B cell (primary cell): ENCODE measurements at regions not wholly inside any gene's neighbourhood (a gene's known extent, or its start where the extent isn't known, plus 50 kb on each side); places are given as distances from the start of the nearest gene placed in this dataset.

Source experiments
- ATAC-seq: fragments of 200-7000 bp; cut with Tn5 transposase; one replicate; pipeline ENCODE4 v1.10.0; 2021; ENCODE audit warnings: low read depth, mild to moderate bottlenecking, moderate number of reproducible peaks, moderate library complexity
- CTCF ChIA-PET: fragments of 350-600 bp; sonication (Branson Sonifier 250); formaldehyde crosslinking; loops from one replicate; lab custom pipeline; 2021; ENCODE audit warnings: antibody characterized with exemption, inconsistent platforms; lab: Charles Lee
- POLR2A ChIA-PET: fragments of 350-600 bp; sonication (Branson Sonifier 250); formaldehyde crosslinking; loops from one replicate; lab custom pipeline; 2021; ENCODE audit warnings: antibody characterized with exemption; lab: Charles Lee
- DNase-seq: peaks from one replicate; pipeline ENCODE4 v3.0.0; 2013
- H2AFZ ChIP-seq: 2 replicates; pipeline ENCODE4 v1.6.1; 2012; ENCODE audit warnings: mild to moderate bottlenecking, low read depth, low read length; ENCODE audit not compliant: insufficient read depth, poor library complexity, severe bottlenecking
- H3K27ac ChIP-seq, 2 donors: 1 replicate in 1 of 2; 2 replicates in 1 of 2; pipeline ENCODE4 v1.5.1; 2012 to 2013; ENCODE audit warnings: low read length in 2 of 2, mild to moderate bottlenecking in 2 of 2, moderate library complexity in 1 of 2
- H3K27me3 ChIP-seq, 4 experiments: fragments of 200-600 bp in 1 of 4; sonication (generic) in 1 of 4; replicated peaks in 1 of 4; 1 replicate in 2 of 4; 2 replicates in 2 of 4; pipeline versions ENCODE4 v1.6.1 to v1.7.0; 2013 to 2016; ENCODE audit warnings: low read length in 3 of 4, mild to moderate bottlenecking in 2 of 4, mixed read lengths in 1 of 4, moderate library complexity in 1 of 4; ENCODE audit not compliant: insufficient read depth in 4 of 4, control insufficient read depth in 3 of 4; ENCODE audit errors: control extremely low read depth in 1 of 4
- H3K36me3 ChIP-seq, 2 experiments: replicated peaks in 1 of 2; 1 replicate in 1 of 2; 2 replicates in 1 of 2; pipeline versions ENCODE4 v1.6.1 to v1.7.1; 2013; ENCODE audit warnings: low read length in 1 of 2; ENCODE audit not compliant: insufficient read depth in 2 of 2, control insufficient read depth in 1 of 2; ENCODE audit errors: control extremely low read depth in 1 of 2, extremely low read depth in 1 of 2
- H3K4me1 ChIP-seq, 2 donors: fragments of 200-600 bp in 1 of 2; sonication (generic) in 1 of 2; 1 replicate in 1 of 2; 2 replicates in 1 of 2; pipeline versions ENCODE4 v1.5.1 to v1.6.1; 2013 to 2017; ENCODE audit warnings: low read length in 2 of 2; ENCODE audit not compliant: control insufficient read depth in 2 of 2, insufficient read depth in 2 of 2
- H3K4me2 ChIP-seq: replicated peaks from 2 replicates; pipeline ENCODE3; 2012; ENCODE audit warnings: mild to moderate bottlenecking, low read depth, low read length; ENCODE audit not compliant: poor library complexity, severe bottlenecking
- H3K4me3 ChIP-seq, 5 experiments: fragments of 200-600 bp in 1 of 5; sonication (generic) in 1 of 5; 1 replicate in 3 of 5; 2 replicates in 2 of 5; pipeline versions ENCODE4 v1.5.1 to v1.7.0; 2011 to 2016; ENCODE audit warnings: low read length in 4 of 5, mild to moderate bottlenecking in 4 of 5, low read depth in 2 of 5, control low read depth in 1 of 5, moderate library complexity in 1 of 5; ENCODE audit not compliant: insufficient read depth in 1 of 5; ENCODE audit errors: control extremely low read depth in 1 of 5, extremely low read depth in 1 of 5
- H3K79me2 ChIP-seq: fragments of 200-600 bp; sonication (generic); one replicate; pipeline ENCODE4 v1.6.0; 2016; ENCODE audit warnings: low read length; ENCODE audit not compliant: control insufficient read depth, insufficient read depth
- H3K9ac ChIP-seq: fragments of 200-600 bp; sonication (generic); 2 replicates; pipeline ENCODE4 v1.6.1; 2017; ENCODE audit warnings: mild to moderate bottlenecking, low read length, moderate library complexity
- H3K9me3 ChIP-seq, 3 donors: one replicate each; pipeline versions ENCODE4 v1.6.1 to v1.7.1; 2013; ENCODE audit warnings: low read length in 2 of 3; ENCODE audit not compliant: control insufficient read depth in 2 of 3, insufficient read depth in 1 of 3; ENCODE audit errors: control extremely low read depth in 1 of 3
- H4K20me1 ChIP-seq: 2 replicates; pipeline ENCODE4 v1.6.0; 2012; ENCODE audit warnings: mild to moderate bottlenecking, low read length; ENCODE audit not compliant: insufficient read depth, control insufficient read depth, poor library complexity, severe bottlenecking
- H3K27ac Mint-ChIP-seq: one replicate; pipeline ENCODE4 v1.8.0; 2021; ENCODE audit warnings: mixed read lengths
- H3K27me3 Mint-ChIP-seq: one replicate; pipeline ENCODE4 v1.8.0; 2021; ENCODE audit warnings: mixed read lengths
- H3K4me1 Mint-ChIP-seq: one replicate; pipeline ENCODE4 v1.8.0; 2021; ENCODE audit warnings: mixed read lengths
- H3K4me3 Mint-ChIP-seq: one replicate; pipeline ENCODE4 v1.8.0; 2021; ENCODE audit warnings: mixed read lengths
- H3K9me3 Mint-ChIP-seq: one replicate; pipeline ENCODE4 v1.8.0; 2022; ENCODE audit warnings: mixed read lengths; ENCODE audit not compliant: insufficient read depth
- CTCF ChIP-seq: fragments of 200-600 bp; IDR thresholded peaks from one replicate; pipeline ENCODE4 v1.8.0; 2022; ENCODE audit warnings: antibody characterized with exemption, mild to moderate bottlenecking
- EZH2 ChIP-seq: IDR thresholded peaks from 2 replicates; pipeline ENCODE4 v1.6.1; 2012; ENCODE audit warnings: borderline replicate concordance, low read depth, mild to moderate bottlenecking, moderate library complexity, low read length; ENCODE audit not compliant: insufficient read depth, poor library complexity, severe bottlenecking
- WGBS: methylation state at CpG from one replicate; pipeline ENCODE4 v1.1.5; 2013; ENCODE audit warnings: missing lambda C conversion rate; ENCODE audit not compliant: insufficient coverage; 5-methylcytosine and 5-hydroxymethylcytosine counted together
- intact Hi-C: fragments of 100-400 bp; cut with micrococcal nuclease; formaldehyde crosslinking; loops from one replicate; pipeline ENCODE4 v1.10.0; 2022

- no peaks in the 10 kb centered on the region for H3K36me3 ChIP-seq
- H4K20me1 ChIP-seq = no peaks in the 10 kb centered on the region
- no peak overlapping the region for H3K27ac ChIP-seq
- Mint-ChIP-seq H3K27ac (no peak overlapping the region), H3K4me3 (no peak overlapping the region), H3K9me3 (no peaks in the 10 kb centered on the region), H3K4me1 (peaks cover 38% of the 10 kb centered on the region), H3K27me3 (no peaks in the 10 kb centered on the region)
- no peak overlapping the region for H2AFZ ChIP-seq
- H3K9ac ChIP-seq = no peak overlapping the region
- ChIA-PET POLR2A (no interaction called here), CTCF (no interaction called here)
- H3K4me2 ChIP-seq = no peak overlapping the region
- 100% methylated on average over 2 of the region's 6 CpGs for WGBS
- ATAC-seq = no peak
- no peaks in the 10 kb centered on the region for H3K79me2 ChIP-seq
- TF ChIP-seq EZH2 = no peak
- no peak for TF ChIP-seq CTCF
- DNase-seq = no peak
- H3K9me3 ChIP-seq = no peaks in the 10 kb centered on the region
- no peaks in the 10 kb centered on the region for H3K27me3 ChIP-seq
- intact Hi-C loops = loop anchor here (5.0 kb wide), 1 partner anchor 67 kb away; the partner anchor contains the start of gene TENT5A
- H3K4me1 ChIP-seq = peaks cover 41 to 44% of the 10 kb centered on the region in 2 donors
- no peak overlapping the region for H3K4me3 ChIP-seq
These were observed 67.3 kb upstream of the TENT5A start for GRCh38 chr6:81819767-81820166.

- no peaks in the 10 kb centered on the region for H3K9me3 Mint-ChIP-seq
- ChIA-PET CTCF (no interaction called here), POLR2A (no interaction called here)
- TF ChIP-seq CTCF (no peak), EZH2 (no peak)
- Histone ChIP-seq H3K9me3 (no peaks in the 10 kb centered on the region), H3K79me2 (no peaks in the 10 kb centered on the region), H2AFZ (peak overlapping the region; percentile 73), H4K20me1 (no peaks in the 10 kb centered on the region), H3K4me2 (peak overlapping the region; percentile 24), H3K27me3 (no peaks in the 10 kb centered on the region), H3K4me3 (no peak overlapping the region), H3K27ac (peak overlapping the region in 1 of 2 donors; percentile 42), H3K36me3 (no peaks in the 10 kb centered on the region), H3K4me1 (peaks cover 41 to 44% of the 10 kb centered on the region in 2 donors), H3K9ac (no peak overlapping the region)
- no peaks in the 10 kb centered on the region for H3K27me3 Mint-ChIP-seq
- peaks cover 38% of the 10 kb centered on the region for H3K4me1 Mint-ChIP-seq
- intact Hi-C loops = no loop called here
- H3K27ac Mint-ChIP-seq = peak overlapping the region; percentile 38
- WGBS = 14% methylated on average over 2 of the region's 2 CpGs
- peak; percentile 10 for DNase-seq
- no peak overlapping the region for H3K4me3 Mint-ChIP-seq
- ATAC-seq = peak; percentile 24
These were observed 66.5 kb upstream of the TENT5A start for GRCh38 chr6:81818901-81819361.
